Smooth muscle cell (in vitro differentiated cells): ENCODE measurements at regions not wholly inside any gene's neighbourhood (a gene's known extent, or its start where the extent isn't known, plus 50 kb on each side); places are given as distances from the start of the nearest gene placed in this dataset.
A peak's percentile ranks its signal among the peaks of the same experiment; 100 is the strongest.

Source experiments
- DNase-seq: peaks from one replicate; lab custom pipeline; 2025; ENCODE audit not compliant: unreplicated experiment; lab: John Stamatoyannopoulos, UW
- H2AFZ ChIP-seq: fragments of 200-600 bp; sonication (generic); 2 replicates; pipeline ENCODE4 v1.6.0; 2016; ENCODE audit warnings: antibody characterized with exemption, low read depth, mild to moderate bottlenecking
- H3F3A ChIP-seq: fragments of 200-600 bp; sonication (generic); 2 replicates; pipeline ENCODE4 v1.6.0; 2017; ENCODE audit warnings: antibody characterized with exemption, low read depth
- H3K27ac ChIP-seq: fragments of 200-600 bp; sonication (generic); 2 replicates; pipeline ENCODE4 v1.5.1; 2016; ENCODE audit warnings: low read depth, mild to moderate bottlenecking
- H3K27me3 ChIP-seq: fragments of 200-600 bp; sonication (generic); 2 replicates; pipeline ENCODE4 v1.6.1; 2016; ENCODE audit warnings: low read depth, mild to moderate bottlenecking
- H3K36me3 ChIP-seq: fragments of 200-600 bp; sonication (generic); 2 replicates; pipeline ENCODE4 v1.5.1; 2016; ENCODE audit warnings: low read depth
- H3K4me1 ChIP-seq: fragments of 200-600 bp; sonication (generic); 2 replicates; pipeline ENCODE4 v1.5.1; 2016; ENCODE audit warnings: low read depth
- H3K4me2 ChIP-seq: fragments of 200-600 bp; sonication (generic); 2 replicates; pipeline ENCODE4 v1.6.0; 2016; ENCODE audit warnings: mild to moderate bottlenecking
- H3K4me3 ChIP-seq: fragments of 200-600 bp; sonication (generic); 2 replicates; pipeline ENCODE4 v1.5.1; 2016; ENCODE audit warnings: mild to moderate bottlenecking
- H3K79me2 ChIP-seq: fragments of 200-600 bp; sonication (generic); 2 replicates; pipeline ENCODE4 v1.6.0; 2016; ENCODE audit warnings: low read depth, mild to moderate bottlenecking
- H3K9ac ChIP-seq: fragments of 200-600 bp; sonication (generic); 2 replicates; pipeline ENCODE4 v1.6.0; 2016; ENCODE audit warnings: low read depth
- H3K9me3 ChIP-seq: fragments of 200-600 bp; sonication (generic); replicated peaks from 2 replicates; pipeline ENCODE4 v1.5.1; 2016; ENCODE audit warnings: low read depth
- H4K20me1 ChIP-seq: fragments of 200-600 bp; sonication (generic); 2 replicates; pipeline ENCODE4 v1.6.0; 2016; ENCODE audit warnings: low read depth
- CTCF ChIP-seq: fragments of 200-600 bp; sonication (generic); IDR thresholded peaks from 2 replicates; pipeline ENCODE4 v1.5.1; 2017; ENCODE audit warnings: borderline replicate concordance, mild to moderate bottlenecking, antibody characterized with exemption; ENCODE audit not compliant: insufficient read depth, poor library complexity, severe bottlenecking
- WGBS: methylation state at CpG from one replicate; pipeline ENCODE4 v1.1.7; 2016; ENCODE audit warnings: low lambda C conversion rate; 5-methylcytosine and 5-hydroxymethylcytosine counted together

DNA sequence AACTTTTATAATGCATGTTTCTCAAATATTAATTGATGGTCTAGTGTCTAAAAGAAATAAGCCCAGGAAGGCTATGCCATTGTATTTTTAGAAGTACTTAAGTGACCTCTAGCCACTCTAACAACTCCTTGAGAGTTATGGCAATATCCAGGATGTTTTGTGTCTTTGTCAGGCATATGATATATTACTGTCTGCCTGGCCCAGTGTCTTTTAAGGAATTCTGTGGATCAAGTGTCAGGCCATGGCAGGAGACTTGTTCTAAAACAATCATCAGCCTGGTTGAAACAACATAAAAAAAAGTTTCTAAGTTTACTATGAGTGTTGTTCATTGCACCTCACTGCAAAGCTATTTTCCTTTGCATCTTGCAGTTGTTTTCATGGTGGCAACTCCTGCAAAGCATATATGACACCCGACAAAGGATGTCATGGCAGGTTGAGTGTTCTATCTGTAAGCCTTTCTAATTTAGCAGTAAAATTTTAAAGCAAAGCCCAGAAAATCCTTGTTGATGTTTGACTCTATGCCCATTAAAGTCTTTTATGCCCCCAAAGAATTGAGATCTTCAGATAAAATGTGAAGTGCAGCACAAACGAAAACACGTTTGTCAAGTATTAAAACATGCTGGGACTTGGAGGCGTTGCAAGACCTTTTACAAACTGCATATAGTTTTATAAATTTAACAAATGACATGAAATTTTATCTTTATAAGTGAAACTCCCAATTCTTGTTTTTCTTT lies 89.5 kb upstream of the SLC38A2 start:
- DNase-seq, result no peak
- H3K4me1 ChIP-seq, result peaks cover 6% of the 10 kb centered on the region
- H3K9me3 ChIP-seq, result no peaks in the 10 kb centered on the region
- H3K79me2 ChIP-seq, result no peaks in the 10 kb centered on the region
- no peak overlapping the region for H3K4me3 ChIP-seq
- H3F3A ChIP-seq, result peaks cover 7% of the 10 kb centered on the region
- H4K20me1 ChIP-seq, result no peaks in the 10 kb centered on the region
- H3K9ac ChIP-seq, result no peak overlapping the region
- H3K4me2 ChIP-seq, result peak overlapping the region; percentile 36
- H3K27me3 ChIP-seq, result no peaks in the 10 kb centered on the region
- peak overlapping the region; percentile 23 for H3K27ac ChIP-seq
- H2AFZ ChIP-seq, result peak overlapping the region; percentile 22
- TF ChIP-seq CTCF, result no peak
- no peaks in the 10 kb centered on the region for H3K36me3 ChIP-seq
- WGBS, result 50% methylated on average over 4 of the region's 4 CpGs

DNA sequence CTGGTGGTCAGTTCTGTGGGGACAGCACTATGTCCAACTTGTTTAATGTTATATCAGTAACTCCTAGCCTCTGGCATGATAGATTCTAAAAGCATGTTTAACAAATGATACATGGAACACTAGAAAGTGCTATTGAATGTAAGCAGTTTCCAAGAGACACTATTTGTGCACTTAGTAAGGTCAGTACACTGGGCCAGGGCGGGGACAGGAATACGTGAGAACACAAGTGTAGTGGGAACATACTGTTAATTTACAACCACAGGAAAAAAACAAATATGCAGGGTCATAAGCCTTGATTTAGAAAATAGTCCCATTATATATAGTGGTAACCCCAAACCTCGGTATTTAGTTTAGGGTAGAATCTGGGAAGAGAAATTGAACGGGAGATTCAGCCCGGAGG lies 88.9 kb upstream of the SLC38A2 start:
- WGBS, result 89% methylated on average over 5 of the region's 5 CpGs
- H3K36me3 ChIP-seq, result no peaks in the 10 kb centered on the region
- no peak overlapping the region for H3K9ac ChIP-seq
- H3K27me3 ChIP-seq, result no peaks in the 10 kb centered on the region
- H3K79me2 ChIP-seq, result no peaks in the 10 kb centered on the region
- peak overlapping the region; percentile 36 for H3K4me2 ChIP-seq
- peaks cover 7% of the 10 kb centered on the region for H3F3A ChIP-seq
- no peak overlapping the region for H2AFZ ChIP-seq
- peaks cover 8% of the 10 kb centered on the region for H3K4me1 ChIP-seq
- no peak overlapping the region for H3K4me3 ChIP-seq
- H4K20me1 ChIP-seq, result no peaks in the 10 kb centered on the region
- H3K9me3 ChIP-seq, result no peaks in the 10 kb centered on the region
- no peak for TF ChIP-seq CTCF
- H3K27ac ChIP-seq, result no peak overlapping the region
- DNase-seq, result no peak

DNA sequence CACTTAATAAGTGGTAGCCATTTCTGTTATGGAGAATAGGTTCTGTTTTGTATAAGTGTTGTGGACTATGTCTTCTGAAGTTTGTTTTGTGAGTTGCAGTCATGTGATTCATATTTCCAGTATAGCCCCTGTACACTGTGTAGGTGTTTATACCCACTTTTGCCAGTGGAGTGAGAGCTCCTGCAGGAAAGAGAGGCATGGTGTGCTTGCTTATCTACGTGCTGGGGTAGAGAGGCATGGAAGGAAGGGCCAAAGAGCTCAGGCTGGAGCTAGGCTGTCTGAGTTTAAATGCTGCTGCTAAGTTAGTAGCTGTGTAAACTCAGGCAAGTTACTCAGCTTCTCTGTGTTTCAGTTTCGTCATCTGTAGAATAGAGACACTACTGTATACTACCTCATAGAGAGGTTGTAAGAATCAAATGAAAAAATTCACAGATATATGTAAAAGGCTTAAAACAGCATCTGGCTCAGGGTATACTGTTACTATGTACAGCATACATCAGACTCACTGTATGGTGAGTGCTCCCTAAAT lies 88.2 kb upstream of the SLC38A2 start:
- peaks cover 11% of the 10 kb centered on the region for H3K4me1 ChIP-seq
- no peak for DNase-seq
- no peak for TF ChIP-seq CTCF
- H3K36me3 ChIP-seq, result no peaks in the 10 kb centered on the region
- H3K9ac ChIP-seq, result no peak overlapping the region
- H4K20me1 ChIP-seq, result no peaks in the 10 kb centered on the region
- H3K9me3 ChIP-seq, result no peaks in the 10 kb centered on the region
- 100% methylated on average over 2 of the region's 2 CpGs for whole genome bisulfite sequencing
- no peak overlapping the region for H2AFZ ChIP-seq
- peaks cover 7% of the 10 kb centered on the region for H3F3A ChIP-seq
- no peaks in the 10 kb centered on the region for H3K27me3 ChIP-seq
- H3K27ac ChIP-seq, result no peak overlapping the region
- no peak overlapping the region for H3K4me3 ChIP-seq
- no peaks in the 10 kb centered on the region for H3K79me2 ChIP-seq
- H3K4me2 ChIP-seq, result no peak overlapping the region
